Activated CD8-positive, alpha-beta memory T cell treated with anti-CD3 and anti-CD28 coated beads, Interleukin-2, amount 50 U/mL, for 4 hours (primary cell): ENCODE measurements at regions not wholly inside any gene's neighbourhood (a gene's known extent, or its start where the extent isn't known, plus 50 kb on each side); places are given as distances from the start of the nearest gene placed in this dataset.

Source experiments
- DNase-seq: peaks from one replicate; pipeline ENCODE4 v3.0.0-alpha.2; 2020

GRCh38 chr3:44098656-44099415, 142.8 kb upstream of the TOPAZ1 start:
- no peak for DNase-seq

GRCh38 chr3:44099566-44100297, 142.0 kb upstream of the TOPAZ1 start:
- no peak for DNase-seq

GRCh38 chr3:44100298-44100695, 141.4 kb upstream of the TOPAZ1 start:
- no peak for DNase-seq

GRCh38 chr3:44104043-44104442, 137.6 kb upstream of the TOPAZ1 start:
- DNase-seq, result no peak

GRCh38 chr3:44104668-44105321, 136.9 kb upstream of the TOPAZ1 start:
- DNase-seq, result no peak

DNA sequence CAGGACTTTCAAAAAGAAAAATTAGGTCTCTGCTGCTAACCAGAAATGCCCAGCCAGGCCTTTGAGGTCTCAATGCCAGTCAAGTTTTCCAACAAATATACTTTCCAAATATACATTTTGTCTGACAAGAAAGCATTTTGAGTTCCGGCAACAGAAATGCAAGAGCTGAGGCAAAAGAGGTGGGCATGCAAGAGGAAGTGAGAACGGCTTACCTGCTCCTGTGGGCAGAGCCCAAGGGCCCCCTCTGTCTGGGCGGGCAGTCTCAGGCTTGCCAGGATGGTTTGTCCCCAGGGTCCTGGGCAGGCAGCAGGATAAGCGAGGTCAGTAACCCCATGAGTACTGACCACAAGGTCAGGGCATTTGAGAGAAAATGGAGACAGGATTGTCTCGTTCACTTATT, 136.1 kb upstream of the TOPAZ1 start:
- DNase-seq, result no peak

DNA sequence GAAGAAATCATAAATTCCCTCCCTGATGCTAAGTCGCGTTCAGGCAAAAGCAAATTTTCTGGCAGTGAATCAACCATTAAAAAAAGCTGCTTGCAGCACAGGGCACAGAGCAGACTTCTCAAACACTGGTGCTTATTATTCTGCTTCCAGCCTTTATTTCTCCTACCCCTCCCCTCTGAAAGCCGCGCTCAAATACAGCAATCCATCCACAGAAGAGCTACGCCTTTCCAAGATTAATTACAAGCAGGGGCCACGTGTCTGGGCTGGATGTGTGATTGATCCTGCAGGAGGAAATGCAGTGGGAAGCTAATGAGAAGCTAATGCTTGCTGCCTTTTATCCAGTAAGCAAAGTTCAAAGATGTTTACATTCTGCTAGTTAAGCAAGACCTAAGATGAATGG, 134.9 kb upstream of the TOPAZ1 start:
- DNase-seq, result no peak

- DNase-seq, result no peak
These were observed 133.2 kb upstream of the TOPAZ1 start for GRCh38 chr3:44108481-44108880.

DNA sequence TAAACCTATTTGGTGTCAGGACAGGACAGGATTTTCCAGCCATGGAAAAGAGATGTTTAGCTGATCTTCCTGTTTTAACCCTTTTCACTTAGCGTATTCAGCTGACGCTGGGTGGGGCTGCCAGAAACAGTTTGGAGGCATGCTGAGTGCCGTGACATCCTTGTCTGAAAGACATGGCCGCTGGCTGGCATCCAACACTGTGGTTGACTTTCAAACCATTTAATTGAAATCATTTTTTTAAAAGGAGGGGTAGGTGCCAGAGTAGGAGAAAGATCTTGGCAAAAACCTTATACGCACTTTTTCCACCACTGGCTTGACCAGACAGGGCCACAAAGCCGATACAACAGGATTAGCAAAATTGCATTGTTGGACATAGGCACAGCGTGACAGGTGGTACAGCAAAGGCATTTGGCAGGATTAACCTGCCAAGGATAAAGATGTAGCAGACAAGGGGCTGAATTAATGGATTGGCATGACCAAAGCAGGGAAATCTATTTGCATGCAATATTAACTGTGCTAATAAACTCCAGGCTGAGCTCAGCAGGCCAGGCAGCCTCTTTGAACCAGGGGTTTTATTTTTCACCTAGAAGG, 131.8 kb upstream of the TOPAZ1 start:
- no peak for DNase-seq

DNA sequence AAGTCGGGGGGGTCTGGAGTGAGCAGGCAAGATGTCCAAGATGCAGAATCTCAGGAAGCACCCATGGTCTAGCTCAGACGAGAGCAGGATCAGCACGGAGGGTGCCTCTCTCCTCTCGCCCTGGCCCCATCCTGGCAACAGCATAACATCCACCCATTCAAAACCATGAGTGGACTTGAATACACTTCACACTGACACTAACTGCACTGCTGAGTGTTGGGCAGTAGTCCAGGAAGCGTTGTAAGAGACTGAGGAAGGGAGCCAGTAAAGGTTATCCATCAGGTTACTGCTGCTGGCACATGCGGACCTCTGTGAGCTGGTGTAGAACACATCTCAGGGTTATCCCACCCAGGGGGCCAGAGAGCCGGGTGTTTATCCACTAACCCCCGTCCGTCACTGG, 131.0 kb upstream of the TOPAZ1 start:
- DNase-seq, result no peak

GRCh38 chr3:44111482-44111881, 130.2 kb upstream of the TOPAZ1 start:
- DNase-seq, result no peak

GRCh38 chr3:44114142-44114541, 127.5 kb upstream of the TOPAZ1 start:
- peak; percentile 35 for DNase-seq

GRCh38 chr3:44117239-44117638, 124.4 kb upstream of the TOPAZ1 start:
- no peak for DNase-seq

DNA sequence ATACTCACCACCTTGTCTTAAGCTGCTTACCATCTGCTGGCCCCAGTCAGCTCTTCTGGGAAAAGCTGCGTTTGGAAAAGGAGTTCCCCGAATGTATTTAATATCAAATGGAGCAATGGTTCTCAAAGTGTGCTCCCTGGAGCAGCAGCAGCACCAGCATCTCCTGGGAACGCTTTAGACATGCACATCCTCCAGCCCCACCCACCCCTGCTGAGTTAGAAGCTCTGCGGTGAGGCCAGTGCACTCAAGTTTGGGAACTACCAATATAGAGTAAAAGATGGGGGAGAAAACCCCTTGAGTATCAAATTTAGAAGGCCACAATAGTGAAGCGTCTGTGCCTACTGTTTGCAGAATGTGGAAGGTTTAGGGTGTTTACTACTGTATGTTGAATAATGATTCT, 124.0 kb upstream of the TOPAZ1 start:
- no peak for DNase-seq

DNA sequence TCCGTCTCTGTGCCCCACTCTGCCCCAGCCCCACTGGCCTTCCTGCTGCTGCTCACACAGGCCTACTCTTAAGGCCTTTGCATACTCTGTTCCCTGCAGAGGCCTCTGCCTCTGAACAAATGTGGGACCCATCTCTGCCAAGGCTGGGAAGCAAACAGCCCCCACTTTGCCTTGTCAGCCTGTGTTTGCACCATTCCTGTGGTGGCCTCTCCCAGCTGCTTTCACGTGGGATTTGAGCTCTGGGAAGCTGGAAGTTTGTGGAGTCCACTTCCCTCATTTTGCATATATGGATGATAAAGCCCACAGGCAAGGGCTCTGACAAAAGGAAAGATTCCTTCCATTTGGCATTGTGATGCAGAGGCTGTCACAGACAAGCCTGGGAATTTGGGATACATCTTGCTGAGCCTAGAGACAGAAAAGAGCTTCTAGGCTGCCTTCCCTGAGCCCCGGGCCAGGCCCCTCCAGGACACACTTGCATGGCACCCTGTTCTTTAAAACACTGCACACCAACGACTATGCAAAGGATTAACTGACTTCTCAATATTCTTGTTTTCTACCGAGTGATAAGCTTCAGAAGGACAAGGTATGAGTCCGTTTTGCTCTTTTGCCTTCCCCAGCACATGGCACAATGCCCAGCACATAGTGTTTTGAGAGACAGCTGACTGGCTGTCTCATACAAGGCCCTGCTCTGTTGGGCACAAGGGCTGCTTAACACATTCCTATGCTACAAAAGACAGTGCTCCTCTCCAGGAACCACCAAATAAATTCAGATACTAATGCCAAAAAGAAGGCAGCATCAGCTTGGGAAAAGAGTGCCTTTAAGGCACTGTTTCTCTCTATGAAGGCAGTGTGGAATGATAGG, 120.7 kb upstream of the TOPAZ1 start:
- no peak for DNase-seq

DNA sequence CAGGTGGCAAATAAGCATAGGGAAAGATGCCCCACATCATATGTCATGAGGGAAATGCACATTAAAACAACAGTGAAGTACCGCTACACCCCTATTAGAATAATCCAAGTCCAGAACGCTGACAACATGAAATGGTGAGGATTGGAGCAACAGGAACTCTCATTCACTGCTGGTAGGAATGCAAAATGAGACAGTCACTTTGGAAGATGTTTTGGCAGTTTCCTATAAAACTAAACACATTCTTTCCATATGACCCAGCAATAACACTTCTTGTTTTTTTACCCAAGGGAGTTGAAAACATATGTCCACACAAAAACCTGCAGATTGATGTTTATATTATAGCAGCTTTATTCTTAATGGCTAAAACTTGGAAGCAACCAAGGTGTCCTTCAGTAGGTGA, 116.4 kb upstream of the TOPAZ1 start:
- no peak for DNase-seq

GRCh38 chr3:44125882-44126281, 115.8 kb upstream of the TOPAZ1 start:
- no peak for DNase-seq

DNA sequence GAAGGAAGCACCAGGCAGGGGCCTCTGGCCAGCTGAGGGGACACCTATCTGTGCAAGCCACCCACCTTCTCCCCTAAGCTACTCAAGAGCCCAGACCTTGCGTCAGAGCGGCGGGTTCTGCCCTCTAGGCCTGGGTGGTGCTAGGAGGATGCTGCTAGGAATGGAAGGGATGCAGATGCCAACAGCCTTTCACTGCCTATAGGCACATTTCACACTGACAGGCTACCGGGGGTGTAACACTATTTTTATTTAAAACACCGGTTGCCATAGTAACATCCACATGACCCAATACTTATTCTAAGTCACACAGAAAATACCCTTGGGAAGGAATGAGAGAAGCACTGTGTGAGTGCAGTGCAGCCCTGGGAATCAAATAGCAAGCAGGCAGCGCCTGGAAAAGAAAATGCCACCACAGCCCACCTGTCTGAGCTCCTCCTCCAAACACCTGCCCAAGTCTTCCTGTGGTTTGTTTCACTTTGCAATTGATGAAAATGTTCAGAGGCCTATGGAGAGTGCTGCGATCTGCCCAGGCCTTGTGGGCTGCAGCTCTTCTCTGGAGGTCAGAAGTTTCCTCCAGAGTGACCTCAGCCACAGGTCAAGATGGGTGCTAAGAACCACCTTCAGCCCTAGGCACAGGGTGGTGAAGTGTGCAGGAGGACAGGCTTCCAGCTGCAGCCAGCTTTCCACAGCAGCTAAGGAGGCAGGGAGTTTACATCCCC, 113.5 kb upstream of the TOPAZ1 start:
- no peak for DNase-seq

DNA sequence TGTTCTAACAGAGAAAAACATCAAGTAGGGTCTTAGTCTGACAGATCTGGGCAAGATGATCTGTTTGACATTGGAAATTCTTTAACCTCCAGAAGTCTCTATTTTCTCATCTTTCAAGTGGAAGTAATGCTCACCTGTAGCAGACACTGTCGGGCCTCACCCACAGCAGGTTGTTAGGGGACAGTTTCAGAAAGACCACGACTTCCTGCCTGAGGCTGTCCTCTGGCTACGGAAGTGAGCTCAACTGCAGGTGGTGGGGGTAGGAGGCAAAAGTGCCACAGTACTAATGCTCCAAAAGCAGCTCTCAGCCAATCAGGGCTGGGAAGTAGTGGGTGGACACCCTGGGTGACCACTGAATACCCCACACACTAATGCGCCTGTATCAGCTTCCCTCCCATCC, 111.4 kb upstream of the TOPAZ1 start:
- DNase-seq, result no peak

DNA sequence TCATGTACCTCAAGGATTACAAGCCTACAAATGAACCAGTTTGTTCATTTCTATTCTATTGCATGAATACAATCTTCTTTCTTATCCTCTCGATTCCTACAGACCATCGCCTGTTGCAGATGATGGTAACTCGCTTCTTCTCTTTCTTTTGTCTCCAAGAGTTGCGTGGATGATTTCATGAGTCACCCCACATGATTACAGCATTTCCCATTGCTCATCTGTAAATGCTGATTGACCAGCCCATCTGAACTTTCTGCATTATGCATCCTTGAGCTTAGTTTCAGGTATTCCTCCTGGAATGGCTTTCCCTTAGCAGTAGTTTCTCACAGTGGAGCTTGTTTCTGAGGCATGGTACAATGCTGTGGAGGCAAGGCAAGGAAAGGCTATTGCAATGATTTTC, 109.6 kb upstream of the TOPAZ1 start:
- no peak for DNase-seq

DNA sequence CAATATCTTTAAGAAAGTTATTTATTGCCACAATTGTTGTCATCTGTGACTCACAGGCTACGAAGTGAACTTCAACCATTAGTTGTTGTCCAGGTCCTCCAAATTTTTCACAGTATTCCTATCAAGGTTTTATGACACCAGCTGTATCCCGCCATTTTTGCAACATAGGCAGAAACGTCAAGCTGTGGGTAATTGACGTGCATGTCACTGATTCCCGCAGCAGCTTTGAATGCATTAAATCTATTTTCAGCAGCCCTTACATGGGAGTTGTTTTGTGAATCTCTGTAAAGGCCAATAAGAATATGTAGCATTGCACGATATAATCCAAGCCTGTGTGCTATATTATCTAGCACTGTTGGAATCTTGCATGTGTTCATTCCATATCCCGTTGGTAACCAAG, 109.1 kb upstream of the TOPAZ1 start:
- no peak for DNase-seq

- DNase-seq, result no peak
These were observed 105.3 kb upstream of the TOPAZ1 start for GRCh38 chr3:44136421-44136820.
